ENCODE measurements at regions not wholly inside any gene's neighbourhood (a gene's known extent, or its start where the extent isn't known, plus 50 kb on each side); places are given as distances from the start of the nearest gene placed in this dataset.

- no peak for DNase-seq
- TF ChIP-seq, protein P1, sequence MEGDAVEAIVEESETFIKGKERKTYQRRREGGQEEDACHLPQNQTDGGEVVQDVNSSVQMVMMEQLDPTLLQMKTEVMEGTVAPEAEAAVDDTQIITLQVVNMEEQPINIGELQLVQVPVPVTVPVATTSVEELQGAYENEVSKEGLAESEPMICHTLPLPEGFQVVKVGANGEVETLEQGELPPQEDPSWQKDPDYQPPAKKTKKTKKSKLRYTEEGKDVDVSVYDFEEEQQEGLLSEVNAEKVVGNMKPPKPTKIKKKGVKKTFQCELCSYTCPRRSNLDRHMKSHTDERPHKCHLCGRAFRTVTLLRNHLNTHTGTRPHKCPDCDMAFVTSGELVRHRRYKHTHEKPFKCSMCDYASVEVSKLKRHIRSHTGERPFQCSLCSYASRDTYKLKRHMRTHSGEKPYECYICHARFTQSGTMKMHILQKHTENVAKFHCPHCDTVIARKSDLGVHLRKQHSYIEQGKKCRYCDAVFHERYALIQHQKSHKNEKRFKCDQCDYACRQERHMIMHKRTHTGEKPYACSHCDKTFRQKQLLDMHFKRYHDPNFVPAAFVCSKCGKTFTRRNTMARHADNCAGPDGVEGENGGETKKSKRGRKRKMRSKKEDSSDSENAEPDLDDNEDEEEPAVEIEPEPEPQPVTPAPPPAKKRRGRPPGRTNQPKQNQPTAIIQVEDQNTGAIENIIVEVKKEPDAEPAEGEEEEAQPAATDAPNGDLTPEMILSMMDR (IDR thresholded peaks at IDR 0.05): no peak
- no peak for TF ChIP-seq POLR2A (IDR thresholded peaks at IDR 0.05)
- Histone ChIP-seq H3K9me3 (no peaks in the 10 kb centered on the region), H3K27me3 (no peaks in the 10 kb centered on the region), H3K27ac (no peak overlapping the region), H3K4me3 (no peak overlapping the region), H3K36me3 (no peaks in the 10 kb centered on the region), H3K4me1 (no peaks in the 10 kb centered on the region)
- intact Hi-C loops (cut with DNase I; ENCODE audit: low total_unique reads): no loop called here
Observed at GRCh38 chr5:142438573-142438972, 113.8 kb upstream of the SPRY4 start.

DNA sequence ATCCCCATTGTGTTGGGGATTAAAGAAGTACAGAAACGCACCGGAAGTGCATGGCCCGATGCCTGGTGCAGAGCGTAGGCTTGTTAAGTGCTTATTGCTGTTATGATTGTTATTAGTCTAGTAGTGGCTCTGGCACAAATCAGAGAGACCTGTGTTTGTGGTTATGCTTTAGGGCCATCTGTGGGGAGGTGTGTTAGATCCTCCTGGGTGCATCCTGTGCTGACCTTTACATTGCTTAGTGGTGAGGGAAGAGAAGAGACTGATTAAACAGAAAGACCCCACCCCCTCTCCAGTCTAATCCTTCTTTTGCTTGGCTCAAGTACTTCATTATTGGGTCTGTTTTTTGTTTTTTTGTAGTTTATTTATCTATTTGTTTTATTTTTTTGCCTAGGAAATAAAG lies 112.7 kb upstream of the SPRY4 start:
- H3K9me3 ChIP-seq: no peaks in the 10 kb centered on the region
- intact Hi-C loops (cut with DNase I; ENCODE audit: low total_unique reads): no loop called here
- no peaks in the 10 kb centered on the region for H3K36me3 ChIP-seq
- no peaks in the 10 kb centered on the region for H3K4me1 ChIP-seq
- H3K4me3 ChIP-seq: no peak overlapping the region
- TF ChIP-seq, protein P1 (IDR thresholded peaks at IDR 0.05): no peak
- TF ChIP-seq POLR2A (IDR thresholded peaks at IDR 0.05): no peak
- DNase-seq: no peak
- H3K27ac ChIP-seq: no peak overlapping the region
- no peaks in the 10 kb centered on the region for H3K27me3 ChIP-seq

- Histone ChIP-seq H3K9me3 (no peaks in the 10 kb centered on the region), H3K4me3 (no peak overlapping the region), H3K27ac (no peak overlapping the region), H3K4me1 (no peaks in the 10 kb centered on the region), H3K36me3 (no peaks in the 10 kb centered on the region), H3K27me3 (no peaks in the 10 kb centered on the region)
- TF ChIP-seq POLR2A (IDR thresholded peaks at IDR 0.05): no peak
- TF ChIP-seq, protein P1 (IDR thresholded peaks at IDR 0.05): no peak
- DNase-seq: no peak
- intact Hi-C loops (cut with DNase I; ENCODE audit: low total_unique reads): no loop called here
Observed at GRCh38 chr5:142435410-142436115, 110.7 kb upstream of the SPRY4 start.

DNA sequence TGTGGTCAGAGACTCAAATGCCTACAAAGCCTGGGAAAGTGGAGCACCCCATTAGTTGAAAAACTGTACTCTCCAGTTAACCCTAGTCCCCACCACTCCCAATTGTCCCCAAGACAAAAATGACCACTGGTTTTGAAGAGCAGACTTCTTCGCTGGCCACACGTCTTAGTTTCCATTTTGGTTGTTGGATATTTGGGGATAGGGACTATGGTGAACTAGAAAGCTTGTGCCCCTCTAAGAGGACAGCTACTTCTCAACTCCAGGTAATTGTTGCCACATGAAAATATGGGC lies 109.4 kb upstream of the SPRY4 start:
- Histone ChIP-seq H3K4me1 (no peaks in the 10 kb centered on the region), H3K4me3 (no peak overlapping the region), H3K9me3 (no peaks in the 10 kb centered on the region), H3K27me3 (no peaks in the 10 kb centered on the region), H3K27ac (no peak overlapping the region), H3K36me3 (no peaks in the 10 kb centered on the region)
- TF ChIP-seq, protein P1 (IDR thresholded peaks at IDR 0.05): no peak
- TF ChIP-seq POLR2A (IDR thresholded peaks at IDR 0.05): no peak
- no peak for DNase-seq
- intact Hi-C loops (cut with DNase I; ENCODE audit: low total_unique reads): no loop called here

GRCh38 chr5:142433526-142434321 lies 108.9 kb upstream of the SPRY4 start:
- intact Hi-C loops (cut with DNase I; ENCODE audit: low total_unique reads): no loop called here
- Histone ChIP-seq H3K27me3 (no peaks in the 10 kb centered on the region), H3K36me3 (no peaks in the 10 kb centered on the region), H3K4me3 (no peak overlapping the region), H3K27ac (no peak overlapping the region), H3K9me3 (no peaks in the 10 kb centered on the region), H3K4me1 (no peaks in the 10 kb centered on the region)
- DNase-seq: no peak
- no peak for TF ChIP-seq POLR2A (IDR thresholded peaks at IDR 0.05)
- TF ChIP-seq, protein P1 (IDR thresholded peaks at IDR 0.05): no peak
